Lower leg skin (tissue), 3 donors: ENCODE measurements at regions not wholly inside any gene's neighbourhood (a gene's known extent, or its start where the extent isn't known, plus 50 kb on each side); places are given as distances from the start of the nearest gene placed in this dataset.

Experiments used
- CTCF ChIP-seq, 3 donors: fragments of 450-650 bp; IDR thresholded peaks; one replicate each; pipeline ENCODE4 v1.5.1; 2016; ENCODE audit warnings: antibody characterized with exemption in 3 of 3, mild to moderate bottlenecking in 3 of 3, moderate library complexity in 2 of 3
- POLR2A ChIP-seq, 2 donors: fragments of 450-650 bp; IDR thresholded peaks; one replicate each; pipeline ENCODE4 v1.6.1; 2016 to 2017; ENCODE audit warnings: antibody characterized with exemption in 2 of 2, mild to moderate bottlenecking in 1 of 2, moderate library complexity in 1 of 2

- no peak for TF ChIP-seq POLR2A (IDR thresholded peaks at IDR 0.05)
- no peak for TF ChIP-seq CTCF (IDR thresholded peaks at IDR 0.05)
Measured at GRCh38 chr7:91407942-91408341, 143.7 kb downstream of the FZD1 start.
